COLO829 (cell line): ENCODE measurements at regions not wholly inside any gene's neighbourhood (a gene's known extent, or its start where the extent isn't known, plus 50 kb on each side); places are given as distances from the start of the nearest gene placed in this dataset.

Experiments used
- DNase-seq: peaks from one replicate; pipeline ENCODE4 v3.0.0; 2012; ENCODE audit warnings: low spot score

DNA sequence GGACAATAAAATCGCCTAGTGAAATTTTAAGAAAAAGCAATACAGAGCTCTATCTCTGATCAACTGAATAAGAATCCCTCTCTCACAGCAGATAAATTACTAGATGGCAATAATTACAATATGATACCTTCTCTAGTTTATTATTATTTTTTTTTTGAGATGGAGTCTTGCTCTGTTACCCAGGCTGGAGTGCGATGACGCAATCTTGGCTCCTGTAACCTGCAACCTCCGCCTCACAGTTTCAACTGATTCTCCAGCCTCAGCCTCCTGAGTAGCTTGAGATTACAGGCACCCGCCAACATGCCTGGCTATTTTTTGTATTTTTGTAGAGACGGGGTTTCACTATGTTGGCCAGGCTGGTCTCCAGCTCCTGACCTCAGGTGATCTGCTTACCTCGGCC is 129.3 kb upstream of the PTCHD4 start:
- no peak for DNase-seq

DNA sequence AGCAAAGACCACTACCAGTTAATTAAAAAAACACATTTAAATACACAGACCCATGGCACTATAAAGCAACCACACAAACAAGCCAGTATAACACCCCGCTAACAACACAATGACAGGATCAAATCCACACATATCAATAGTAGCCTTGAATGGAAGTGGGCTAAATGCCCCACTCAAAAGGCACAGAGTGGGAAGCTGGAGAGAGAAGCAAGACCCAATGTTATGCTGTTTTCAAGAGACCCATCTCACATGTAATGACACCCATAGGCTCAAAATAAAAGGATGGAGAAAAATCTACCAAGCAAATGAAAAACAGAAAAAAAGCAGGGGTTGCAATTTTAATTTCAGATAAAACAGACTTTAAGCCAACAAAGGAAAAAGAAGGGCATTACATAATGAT is 125.4 kb upstream of the PTCHD4 start:
- no peak for DNase-seq

DNA sequence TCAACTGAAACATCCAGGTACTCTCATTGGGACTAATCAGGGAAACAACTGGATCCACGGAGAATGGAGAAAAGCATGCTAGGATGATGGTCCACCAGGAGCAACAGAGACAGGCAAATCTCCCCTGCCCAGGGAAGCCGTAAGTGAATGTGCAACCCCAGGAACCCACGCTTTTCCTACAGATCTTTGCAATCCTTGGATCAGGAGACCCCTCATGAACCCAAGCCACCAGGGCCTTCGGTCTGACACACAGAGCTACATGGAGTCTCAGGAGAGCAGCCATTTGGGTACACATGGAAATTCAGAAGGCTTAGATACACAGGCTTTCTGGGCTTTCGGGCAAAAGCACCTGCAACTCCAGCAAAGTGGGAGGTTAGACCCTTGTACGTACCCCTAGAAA is 122.1 kb upstream of the PTCHD4 start:
- DNase-seq = no peak

DNA sequence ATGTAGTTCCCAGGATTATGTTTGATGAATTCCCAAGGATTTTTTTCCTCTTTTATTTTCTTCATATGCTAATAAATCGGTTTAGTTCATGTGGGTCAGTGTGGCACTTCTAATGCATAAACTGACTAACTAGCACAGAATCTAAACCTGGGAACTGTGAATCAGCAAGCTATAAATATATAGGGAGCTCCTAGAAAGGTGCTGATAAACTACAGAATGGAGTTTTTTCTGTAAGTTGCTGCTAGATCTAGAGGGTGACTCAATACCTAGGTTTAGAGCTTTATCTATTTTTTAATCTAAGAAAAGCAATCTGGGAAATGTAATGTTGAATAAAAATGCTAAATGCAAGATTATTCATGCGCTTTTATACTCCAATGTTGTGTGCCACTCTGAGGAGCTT is 118.8 kb upstream of the PTCHD4 start:
- DNase-seq = no peak

DNA sequence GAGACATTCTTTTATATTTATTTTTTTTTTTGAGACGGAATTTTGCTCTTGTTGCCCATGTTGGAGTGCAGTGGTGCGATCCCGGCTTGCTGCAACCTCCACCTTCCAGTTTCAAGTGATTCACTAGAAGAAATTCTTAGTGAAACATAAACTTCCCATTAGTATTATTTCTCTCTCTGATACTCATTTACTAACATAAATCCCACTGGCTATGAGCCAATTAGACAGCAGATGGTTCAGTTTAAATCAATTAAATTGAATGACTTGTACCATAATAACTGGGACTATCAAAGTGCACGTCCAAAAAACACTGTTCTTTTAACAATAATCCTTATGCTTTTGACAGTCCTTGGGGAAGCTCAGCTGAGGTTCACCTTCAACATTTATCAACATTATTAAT is 111.2 kb upstream of the PTCHD4 start:
- no peak for DNase-seq

DNA sequence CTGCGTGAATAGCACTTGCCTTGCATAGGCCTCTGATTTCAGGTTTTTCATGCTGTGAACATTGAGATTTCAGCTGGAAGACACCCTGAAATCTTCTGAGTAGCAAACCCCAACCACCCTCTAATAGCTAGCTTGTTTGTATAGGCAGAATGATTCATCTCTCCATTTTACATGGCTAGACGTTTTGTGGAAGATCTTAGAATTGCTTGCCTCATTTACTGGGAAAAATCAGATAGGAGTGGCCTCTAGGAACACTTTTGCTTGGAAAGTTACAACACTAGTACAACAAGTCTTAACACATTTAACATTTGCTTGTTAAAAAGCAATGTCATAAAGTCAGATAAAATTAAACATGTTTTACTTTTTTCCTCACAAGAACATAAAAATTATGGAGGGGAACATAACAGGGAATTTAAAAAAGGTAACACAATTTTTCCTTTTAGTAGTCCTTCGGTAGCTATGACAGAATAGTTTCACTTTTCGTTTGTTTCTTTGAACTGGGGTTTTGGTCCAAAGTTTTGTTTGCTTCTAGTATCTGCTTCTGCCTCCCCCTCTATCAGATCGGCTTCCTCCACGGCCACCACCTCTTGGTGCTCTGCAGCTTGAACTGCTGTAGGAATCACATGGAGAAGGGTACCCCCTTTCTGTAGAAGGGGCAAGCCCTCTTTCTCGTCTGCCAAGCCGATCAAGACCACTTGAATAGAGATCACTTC is 102.2 kb upstream of the PTCHD4 start:
- DNase-seq = no peak

DNA sequence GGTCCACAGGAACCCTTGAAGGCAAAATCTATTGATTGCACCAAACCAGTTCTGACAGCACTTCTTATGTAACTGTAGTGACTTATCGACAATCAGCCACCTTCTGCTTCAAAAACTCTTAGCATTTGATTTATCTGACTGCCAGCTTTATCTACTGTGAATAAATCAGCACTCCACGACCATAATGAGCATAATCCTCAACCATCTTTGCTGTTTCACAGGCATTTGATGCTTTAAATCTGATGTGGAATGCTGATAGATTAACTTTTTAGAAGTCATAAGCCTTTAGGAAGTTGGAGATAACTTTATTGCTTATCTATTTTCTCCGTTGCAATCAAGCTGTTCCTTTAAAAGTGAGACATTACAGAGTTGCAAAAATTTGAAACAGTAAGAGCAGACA is 101.5 kb upstream of the PTCHD4 start:
- no peak for DNase-seq

DNA sequence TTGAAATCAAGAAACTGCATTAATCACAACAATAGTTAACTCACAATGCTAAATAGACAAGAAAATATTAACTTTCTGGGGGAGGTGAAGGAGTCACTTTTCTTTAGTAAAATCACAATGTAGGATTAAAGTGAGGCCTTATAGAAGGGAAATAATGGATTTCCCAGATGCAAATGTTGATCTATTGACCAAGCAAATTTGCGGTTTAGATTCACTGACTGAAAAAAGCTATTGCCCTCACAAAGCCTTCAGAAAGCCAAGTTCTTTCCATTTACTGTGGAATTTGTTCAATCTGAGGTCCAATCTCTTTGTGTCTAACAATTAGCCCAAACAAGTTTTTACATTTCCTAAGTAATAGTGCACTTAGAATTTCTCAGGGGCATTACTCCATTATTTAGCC is 95.1 kb upstream of the PTCHD4 start:
- no peak for DNase-seq

DNA sequence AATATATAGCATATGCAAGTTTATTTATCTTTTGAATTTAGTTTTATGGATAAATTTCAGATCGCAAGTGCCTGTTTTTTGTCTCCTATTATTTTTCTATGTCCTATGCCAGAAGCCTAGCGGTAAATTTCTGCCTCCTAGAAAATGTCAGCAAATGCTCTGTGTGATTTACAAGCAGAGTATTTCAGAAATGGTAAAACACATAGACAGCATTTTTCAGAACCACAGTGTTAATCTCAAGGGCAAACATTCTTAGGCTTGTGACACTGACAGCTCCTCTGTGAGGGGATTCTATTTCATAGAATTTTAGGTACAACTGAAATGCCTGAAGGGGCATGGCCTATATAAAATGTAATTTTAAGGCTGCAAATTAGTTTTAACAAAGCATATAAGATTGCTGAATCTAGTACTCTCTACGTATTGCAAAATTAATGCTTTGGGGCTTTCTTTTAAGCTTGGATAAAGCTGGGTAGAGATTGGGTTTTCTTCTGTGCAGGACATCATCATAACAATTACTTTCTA is 89.9 kb upstream of the PTCHD4 start:
- DNase-seq = no peak

DNA sequence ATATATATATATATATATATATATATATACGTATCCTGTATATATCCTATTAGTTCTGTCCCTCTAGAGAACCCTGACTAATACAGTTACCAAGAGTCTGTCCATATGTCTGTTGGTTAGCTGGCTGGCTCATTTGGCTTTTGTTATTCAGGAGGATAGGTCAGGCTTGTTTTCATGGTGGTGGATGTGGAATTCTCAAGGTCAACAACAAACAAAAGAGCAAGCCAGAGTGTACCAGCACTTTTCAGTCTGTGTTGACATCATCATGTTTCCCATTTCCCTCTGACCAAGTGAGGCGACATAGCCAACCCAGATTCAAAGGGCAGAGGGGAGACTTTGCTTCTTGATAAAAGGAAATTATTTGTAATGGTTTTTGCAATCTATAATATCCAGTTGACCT is 88.5 kb upstream of the PTCHD4 start:
- no peak for DNase-seq

DNA sequence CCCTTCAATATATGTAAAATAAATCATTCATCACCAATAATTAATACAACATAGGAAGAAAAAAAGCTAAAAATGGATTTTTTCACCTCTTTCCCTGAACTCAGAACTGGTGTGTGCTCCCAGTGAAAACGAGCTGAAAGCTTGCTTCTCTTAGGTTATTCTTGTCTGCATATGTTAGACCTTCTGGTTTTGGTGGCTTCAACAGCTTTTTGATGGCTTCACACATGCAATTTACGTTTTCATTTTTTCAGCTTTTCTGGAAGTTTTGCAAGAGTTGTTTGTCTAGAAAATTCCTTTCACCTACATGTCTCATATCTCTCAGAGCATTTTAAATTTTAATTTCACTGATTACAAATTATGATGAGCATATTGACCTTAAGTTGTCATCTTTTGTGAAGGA is 86.9 kb upstream of the PTCHD4 start:
- no peak for DNase-seq

DNA sequence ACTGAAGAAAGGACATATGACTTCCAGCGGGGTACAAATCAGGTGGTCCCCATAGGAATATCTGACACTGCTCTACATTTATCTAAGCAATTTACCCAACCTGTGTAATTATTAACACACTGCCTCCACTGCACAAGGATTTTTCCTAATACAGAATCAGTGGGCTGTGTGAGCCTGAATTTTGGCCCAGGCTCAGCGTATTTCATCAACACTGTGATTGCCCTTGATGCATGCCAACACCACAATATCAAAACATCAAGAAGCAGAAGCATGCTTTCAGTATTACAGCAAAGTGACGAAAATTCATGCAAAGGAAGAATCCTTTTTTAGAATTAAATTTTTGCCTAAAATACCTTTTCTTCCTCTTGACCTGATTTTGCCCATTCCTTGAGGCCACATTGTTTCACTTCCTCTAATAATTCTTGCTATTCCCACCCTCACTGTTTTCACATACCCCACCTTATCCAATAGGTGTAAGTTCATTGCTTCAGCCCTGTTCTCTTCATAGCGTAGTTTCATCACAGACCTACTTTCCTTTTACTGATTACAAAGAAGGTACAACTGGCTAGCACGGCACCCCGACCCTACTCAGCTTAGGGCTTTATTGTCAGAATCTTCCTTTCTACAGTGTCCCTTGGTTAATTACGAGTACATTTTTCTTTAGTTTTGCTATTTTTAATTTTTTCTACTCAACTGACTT is 83.7 kb upstream of the PTCHD4 start:
- no peak for DNase-seq

DNA sequence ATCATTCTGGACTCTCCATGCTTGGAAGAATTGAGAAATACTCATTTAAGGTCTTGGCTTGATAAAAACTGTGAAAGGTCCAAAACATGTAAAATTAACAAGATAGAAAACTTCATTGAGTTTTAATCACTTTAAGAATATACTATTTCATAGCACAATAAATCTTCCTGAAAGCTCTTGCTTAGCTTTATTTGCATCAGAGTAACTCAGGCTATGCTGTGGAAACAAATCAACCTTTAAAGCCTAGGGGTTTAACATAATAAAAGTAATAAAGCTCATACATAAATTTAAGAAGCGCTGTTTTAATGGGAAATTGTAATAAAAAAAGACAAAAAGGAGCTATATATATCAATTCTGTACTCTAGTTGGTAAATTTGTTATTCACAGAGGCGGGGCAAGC is 77.2 kb upstream of the PTCHD4 start:
- no peak for DNase-seq

DNA sequence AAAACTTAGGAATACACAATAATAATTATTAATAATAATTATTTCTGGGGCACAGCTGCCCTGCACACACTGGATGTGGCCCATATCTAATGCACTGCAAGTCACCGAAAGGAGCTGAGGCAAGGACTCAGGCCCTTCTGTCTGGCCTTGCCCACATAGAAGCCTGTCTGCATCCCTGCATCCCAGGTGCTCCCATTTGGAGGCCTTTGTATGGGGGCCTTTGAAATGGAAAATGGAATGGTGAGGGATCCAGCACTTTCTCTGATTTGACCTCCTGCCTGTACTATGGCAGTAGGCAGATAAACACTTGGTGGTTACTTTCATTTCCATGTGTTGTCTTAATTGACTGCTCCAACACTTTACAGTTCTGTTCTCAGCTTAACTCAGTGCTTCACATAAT is 75.7 kb upstream of the PTCHD4 start:
- no peak for DNase-seq

DNA sequence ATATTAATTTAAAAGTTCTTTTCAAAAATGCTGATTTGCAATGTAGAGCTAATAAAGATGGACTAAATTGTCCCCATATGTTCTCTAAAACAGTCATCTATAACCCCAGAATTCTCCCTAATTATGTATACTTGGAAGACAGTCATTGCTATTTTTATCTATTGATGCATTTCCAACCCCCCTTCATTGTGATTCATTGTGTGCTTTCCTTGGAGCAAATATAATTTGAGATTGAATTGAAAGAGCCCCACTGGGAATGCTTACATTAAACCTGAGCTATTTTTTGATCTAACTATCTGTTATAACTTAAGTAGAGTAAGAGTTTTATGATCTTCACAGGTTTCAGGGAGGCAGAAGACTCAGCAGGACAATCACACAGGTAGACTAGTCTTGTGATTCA is 73.7 kb upstream of the PTCHD4 start:
- no peak for DNase-seq

DNA sequence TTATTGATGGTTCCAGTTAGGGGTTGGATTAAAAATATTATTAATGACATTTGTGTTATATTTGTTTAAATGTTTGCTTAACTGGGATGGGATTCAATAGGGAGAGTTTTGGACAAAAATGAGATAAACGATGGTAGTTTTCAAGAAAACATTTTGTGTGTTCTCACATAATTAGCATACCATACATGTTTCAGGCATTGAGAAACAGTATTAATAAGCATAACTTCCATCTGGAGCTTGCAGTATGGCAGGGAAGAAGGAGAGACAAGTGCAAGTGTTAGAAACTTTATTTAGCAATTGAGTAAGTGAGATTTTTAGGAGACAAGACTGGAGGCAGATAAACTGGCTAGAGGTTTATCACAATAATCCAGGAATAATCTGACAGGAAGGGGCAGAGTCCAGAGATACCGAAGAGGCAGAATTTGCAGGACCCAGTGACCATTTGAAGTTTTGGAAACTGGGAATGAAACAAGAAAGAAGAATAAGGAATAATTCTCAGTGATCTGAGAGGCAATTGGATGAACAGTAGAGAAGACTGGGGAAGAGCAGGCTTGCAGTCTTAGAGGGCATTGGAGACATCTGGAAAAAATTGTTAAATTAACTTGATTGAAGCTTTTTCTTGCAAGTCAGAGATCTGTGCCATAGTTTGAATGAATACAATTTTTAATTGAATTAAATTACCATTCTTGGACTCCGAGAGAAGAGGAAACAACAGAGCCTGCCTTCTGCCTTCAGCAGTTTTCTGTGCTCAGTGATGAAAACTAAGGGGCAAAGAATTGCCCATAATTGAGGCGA is 73.0 kb upstream of the PTCHD4 start:
- DNase-seq = no peak

DNA sequence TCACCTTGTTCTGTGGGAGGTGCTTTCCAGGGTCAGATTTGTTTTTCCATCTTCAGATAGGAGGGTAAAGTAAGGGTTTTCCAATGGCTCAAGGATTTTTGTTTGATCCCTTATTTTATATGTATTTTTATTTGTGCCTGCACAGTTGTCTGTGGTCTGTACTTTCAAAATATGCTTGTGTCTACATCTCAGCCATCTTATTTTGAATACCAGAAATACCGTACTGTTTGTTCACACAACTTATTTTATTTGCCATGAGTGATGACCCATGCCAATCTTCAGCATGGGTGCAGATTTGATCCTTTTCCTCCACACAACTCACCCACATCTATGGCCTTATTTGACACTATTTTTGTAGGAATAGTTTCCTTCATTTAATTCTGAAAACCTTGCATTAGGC is 72.2 kb upstream of the PTCHD4 start:
- no peak for DNase-seq

DNA sequence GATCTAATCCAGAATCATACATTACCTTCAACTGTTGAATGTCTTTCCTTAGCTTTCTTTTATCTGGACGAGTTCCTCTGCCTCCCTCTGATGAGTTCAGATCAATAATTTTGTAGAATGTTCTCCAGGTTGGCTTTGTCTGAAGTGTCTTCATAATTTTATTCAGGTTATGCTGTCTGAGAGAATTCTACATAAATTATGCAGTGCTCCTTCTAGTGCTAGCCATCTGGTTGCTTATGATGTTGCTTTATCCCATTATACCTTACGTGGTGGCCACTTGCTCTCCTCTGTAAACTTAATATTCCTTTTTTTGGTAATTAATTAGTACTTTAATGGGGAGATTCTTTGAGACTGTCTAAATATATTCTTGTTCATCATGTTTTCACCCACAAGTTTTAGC is 67.7 kb upstream of the PTCHD4 start:
- DNase-seq = no peak

DNA sequence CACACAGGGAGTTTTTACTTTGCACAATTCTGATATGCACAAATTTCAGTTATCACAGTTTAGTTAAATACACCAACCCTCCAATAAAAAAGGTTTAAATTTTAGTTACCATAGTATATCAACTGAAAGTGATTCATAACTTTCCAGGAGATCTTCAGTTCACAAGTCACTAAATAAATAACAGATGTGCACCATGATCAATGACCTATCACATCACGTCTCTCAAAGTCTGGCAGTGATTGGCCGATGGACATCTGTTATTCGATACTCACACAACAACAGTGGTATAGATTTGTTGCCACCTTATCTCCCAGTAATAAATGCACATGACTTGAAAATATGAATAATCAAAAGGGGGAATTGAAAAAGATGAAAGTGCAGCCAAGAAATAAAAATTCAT is 66.8 kb upstream of the PTCHD4 start:
- no peak for DNase-seq

DNA sequence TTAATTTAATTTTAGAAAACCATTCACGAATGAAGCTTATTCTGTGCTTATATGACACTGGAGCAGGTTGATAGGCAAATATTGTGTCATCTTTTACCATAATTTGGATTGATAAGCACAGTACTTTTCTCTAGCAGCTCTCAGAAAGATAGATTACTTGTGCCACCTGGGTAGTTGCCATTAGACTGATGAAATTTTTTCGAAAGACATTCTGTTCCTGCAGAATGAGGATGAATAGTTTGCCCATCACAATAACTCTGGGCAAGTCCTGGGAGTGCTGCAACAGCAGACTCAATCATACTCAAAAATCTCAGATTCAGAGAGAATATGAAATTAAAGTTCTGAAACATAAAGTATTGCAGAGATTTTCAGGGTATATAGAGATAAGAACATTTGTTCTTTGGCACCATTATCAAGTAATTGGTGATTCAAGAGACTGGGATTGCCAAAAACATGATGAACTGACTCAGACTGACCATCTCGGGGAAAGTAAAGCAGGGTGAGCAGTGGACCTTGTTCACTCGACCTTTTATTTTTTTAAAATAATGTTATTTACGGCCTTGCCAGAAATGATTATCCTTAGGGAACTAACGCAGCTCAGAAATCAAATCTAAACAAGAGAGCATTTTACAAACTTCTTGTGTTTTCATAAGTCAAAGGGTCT is 65.8 kb upstream of the PTCHD4 start:
- no peak for DNase-seq

DNA sequence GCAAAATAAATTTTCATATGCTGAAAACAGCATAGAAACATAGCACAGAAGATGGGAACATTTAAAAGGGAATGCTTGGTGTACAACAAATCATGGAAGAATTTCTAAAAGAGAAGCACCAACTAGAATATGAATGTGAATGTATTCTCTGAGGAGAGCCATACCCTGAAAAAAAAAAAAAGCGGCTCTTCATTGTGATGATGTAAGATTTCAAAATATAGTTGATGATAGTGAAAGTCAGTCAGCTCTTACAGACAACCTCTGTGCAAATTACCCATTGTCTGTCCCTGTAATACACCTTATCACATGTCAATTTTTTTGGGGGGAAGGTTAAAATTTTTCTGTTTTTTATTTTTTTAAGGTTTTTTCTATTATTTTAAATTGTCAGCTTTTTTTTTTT is 58.6 kb upstream of the PTCHD4 start:
- no peak for DNase-seq
